NCI-H2196 (cell line): ENCODE measurements at regions not wholly inside any gene's neighbourhood (a gene's known extent, or its start where the extent isn't known, plus 50 kb on each side); places are given as distances from the start of the nearest gene placed in this dataset.
A peak's percentile ranks its signal among the peaks of the same experiment; 100 is the strongest.

Source experiments
- DNase-seq: peaks from one replicate; lab custom pipeline; 2025; ENCODE audit not compliant: unreplicated experiment; lab: John Stamatoyannopoulos, UW

GRCh38 chr1:219993554-219994433 is 52.5 kb downstream of the EPRS1 start:
- no peak for DNase-seq

DNA sequence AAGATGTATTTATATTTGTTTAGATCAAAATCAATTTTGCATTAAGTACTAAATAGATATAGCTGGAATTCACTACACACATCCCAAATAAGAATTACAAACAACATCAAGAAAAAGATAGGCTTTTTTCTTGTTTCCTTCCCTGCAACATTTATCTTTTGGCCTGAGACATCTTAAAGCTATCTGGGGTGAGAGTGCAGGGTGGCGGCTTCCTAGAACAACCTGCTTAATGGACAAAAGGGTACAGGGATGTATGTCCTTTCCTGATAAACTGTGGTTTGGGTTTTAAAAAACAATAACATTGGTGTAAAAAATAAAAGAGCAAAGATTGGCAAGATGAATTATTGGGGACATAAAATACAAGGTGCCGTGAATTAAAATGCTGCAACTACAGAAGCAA is 54.4 kb downstream of the EPRS1 start:
- DNase-seq = no peak

- DNase-seq = no peak
These were observed 54.8 kb downstream of the EPRS1 start for GRCh38 chr1:219991511-219991810.

GRCh38 chr1:219990782-219991510 is 55.4 kb downstream of the EPRS1 start:
- peak; percentile 50 for DNase-seq

DNA sequence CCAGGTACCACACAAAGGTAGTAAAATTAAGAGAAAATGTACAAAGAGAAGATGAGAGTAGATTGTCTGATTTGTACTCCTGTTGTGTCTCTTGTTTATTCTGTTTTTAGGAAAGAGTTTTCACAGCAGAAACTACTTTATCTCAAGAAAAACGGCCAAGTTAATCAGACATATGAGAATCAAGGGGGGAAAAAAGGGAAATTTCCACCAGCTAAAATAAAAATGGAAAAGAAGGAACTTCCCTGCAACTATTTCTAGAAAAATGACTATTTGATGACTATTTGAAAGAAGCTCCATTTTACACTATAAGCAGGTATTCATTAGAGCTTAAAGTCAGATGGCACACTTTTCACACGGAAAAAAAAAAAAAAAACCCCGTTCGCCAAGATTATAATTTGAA is 56.5 kb downstream of the EPRS1 start:
- DNase-seq = no peak

GRCh38 chr1:219988818-219989217 is 57.5 kb downstream of the EPRS1 start:
- no peak for DNase-seq

DNA sequence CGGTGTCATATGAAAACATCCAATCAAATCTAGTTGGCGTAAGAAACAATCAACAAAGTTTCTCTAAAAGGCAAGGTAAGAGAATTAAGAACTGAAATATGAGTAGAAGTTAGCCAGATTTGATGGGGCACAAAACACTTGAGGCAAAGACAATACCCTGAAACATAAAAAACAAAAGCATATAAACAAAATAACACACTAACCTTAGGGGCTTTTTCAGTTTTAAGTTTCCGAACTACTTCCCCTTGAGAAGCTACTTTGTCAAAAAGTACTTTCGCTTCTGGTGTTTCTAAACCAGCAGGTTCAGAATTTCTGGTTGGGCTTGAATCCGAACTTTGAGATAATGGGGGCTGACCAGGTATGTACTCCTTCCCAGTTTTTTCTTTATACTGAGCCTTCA is 57.9 kb downstream of the EPRS1 start:
- no peak for DNase-seq

GRCh38 chr1:219987325-219987724 is 59.0 kb upstream of the SLC30A10 start:
- no peak for DNase-seq

DNA sequence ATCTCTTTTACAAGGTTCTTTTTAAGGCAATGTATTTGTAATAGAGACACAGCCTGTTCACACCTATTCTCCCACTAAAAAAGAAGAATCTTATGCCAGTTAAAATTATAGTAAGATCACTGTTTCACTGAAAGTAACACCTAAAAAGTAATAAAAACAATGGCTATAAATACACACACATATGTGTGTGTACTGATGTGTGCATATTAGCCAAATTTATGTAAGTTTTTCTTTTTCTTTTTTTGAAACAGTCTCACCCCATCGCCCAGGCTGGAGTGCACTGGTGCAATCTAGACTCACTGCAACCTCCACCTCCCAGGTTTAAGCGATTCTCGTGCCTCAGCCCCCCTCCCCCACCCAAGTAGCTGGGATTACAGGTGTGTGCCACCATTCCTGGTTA is 56.8 kb upstream of the SLC30A10 start:
- no peak for DNase-seq
